Fibroblast of pulmonary artery (primary cell): ENCODE measurements at regions not wholly inside any gene's neighbourhood (a gene's known extent, or its start where the extent isn't known, plus 50 kb on each side); places are given as distances from the start of the nearest gene placed in this dataset.

Source experiments
- DNase-seq: peaks from one replicate; pipeline ENCODE4 v3.0.0-alpha.2; 2010; ENCODE audit warnings: low read depth
- H3K4me3 ChIP-seq: replicated peaks from 2 replicates; pipeline ENCODE4 v1.5.1; 2011; ENCODE audit warnings: low read depth, mild to moderate bottlenecking, control low read depth, low read length, moderate library complexity
- CTCF ChIP-seq: IDR thresholded peaks from 2 replicates; pipeline ENCODE4 v1.5.1; 2011; ENCODE audit warnings: mild to moderate bottlenecking, control low read depth, low read length, inconsistent platforms; ENCODE audit errors: missing control alignments

- H3K4me3 ChIP-seq: no peak overlapping the region
- no peak for TF ChIP-seq CTCF
- no peak for DNase-seq
Measured at GRCh38 chr5:157914151-157914788, 55.3 kb upstream of the CLINT1 start.

GRCh38 chr5:157913575-157913974 is 54.6 kb upstream of the CLINT1 start:
- H3K4me3 ChIP-seq: no peak overlapping the region
- TF ChIP-seq CTCF: no peak
- no peak for DNase-seq

- DNase-seq: no peak
- TF ChIP-seq CTCF: no peak
- no peak overlapping the region for H3K4me3 ChIP-seq
Measured at GRCh38 chr5:157912621-157913325, 53.8 kb upstream of the CLINT1 start.

- no peak overlapping the region for H3K4me3 ChIP-seq
- no peak for TF ChIP-seq CTCF
- no peak for DNase-seq
Measured at GRCh38 chr5:157911568-157911967, 52.6 kb upstream of the CLINT1 start.
